UCSD-AML1 (cell line): ENCODE measurements at regions not wholly inside any gene's neighbourhood (a gene's known extent, or its start where the extent isn't known, plus 50 kb on each side); places are given as distances from the start of the nearest gene placed in this dataset.
"Not testable (repeated sequence)": the region's sequence is repeated elsewhere in the genome, so short reads cannot be mapped to it uniquely, and the experiment has no call there.

Source experiments
- DNase-seq: peaks from one replicate; lab custom pipeline; 2025; ENCODE audit not compliant: unreplicated experiment; lab: John Stamatoyannopoulos, UW

- no peak for DNase-seq
Observed at GRCh38 chr2:139730197-139730596, 950.0 kb upstream of the NXPH2 start.

GRCh38 chr2:139721411-139721995 lies 941.3 kb upstream of the NXPH2 start:
- no peak for DNase-seq

GRCh38 chr2:139720056-139720455 lies 939.9 kb upstream of the NXPH2 start:
- DNase-seq: no peak

GRCh38 chr2:139704606-139705005 lies 924.4 kb upstream of the NXPH2 start:
- no peak for DNase-seq

GRCh38 chr2:139694327-139694726 lies 914.1 kb upstream of the NXPH2 start:
- no peak for DNase-seq

GRCh38 chr2:139686205-139686604 lies 906.0 kb upstream of the NXPH2 start:
- DNase-seq: no peak

GRCh38 chr2:139685090-139685983 lies 905.1 kb upstream of the NXPH2 start:
- no peak for DNase-seq

GRCh38 chr2:139684286-139684860 lies 904.2 kb upstream of the NXPH2 start:
- DNase-seq: no peak

GRCh38 chr2:139674577-139674976 lies 894.4 kb upstream of the NXPH2 start:
- DNase-seq: no peak

- not testable (repeated sequence) for DNase-seq
Observed at GRCh38 chr2:139673447-139673846, 893.3 kb upstream of the NXPH2 start.

GRCh38 chr2:139669675-139670074 lies 889.5 kb upstream of the NXPH2 start:
- no peak for DNase-seq

GRCh38 chr2:139652385-139652784 lies 872.2 kb upstream of the NXPH2 start:
- no peak for DNase-seq

- no peak for DNase-seq
Observed at GRCh38 chr2:139645617-139646016, 865.4 kb upstream of the NXPH2 start.

- no peak for DNase-seq
Observed at GRCh38 chr2:139643139-139643538, 862.9 kb upstream of the NXPH2 start.

GRCh38 chr2:139631966-139632365 lies 851.8 kb upstream of the NXPH2 start:
- DNase-seq: no peak

- no peak for DNase-seq
Observed at GRCh38 chr2:139628931-139629330, 848.7 kb upstream of the NXPH2 start.

- DNase-seq: no peak
Observed at GRCh38 chr2:139626128-139626527, 845.9 kb upstream of the NXPH2 start.

GRCh38 chr2:139622691-139623090 lies 842.5 kb upstream of the NXPH2 start:
- DNase-seq: no peak

GRCh38 chr2:139617747-139618146 lies 837.6 kb upstream of the NXPH2 start:
- DNase-seq: no peak

GRCh38 chr2:139613264-139613663 lies 833.1 kb upstream of the NXPH2 start:
- no peak for DNase-seq

- DNase-seq: no peak
Observed at GRCh38 chr2:139610512-139610911, 830.3 kb upstream of the NXPH2 start.

- DNase-seq: no peak
Observed at GRCh38 chr2:139609109-139609508, 828.9 kb upstream of the NXPH2 start.
